ENCODE measurements at regions not wholly inside any gene's neighbourhood (a gene's known extent, or its start where the extent isn't known, plus 50 kb on each side); places are given as distances from the start of the nearest gene placed in this dataset.

- Histone ChIP-seq H3K36me3 (no peaks in the 10 kb centered on the region), H3K4me1 (no peaks in the 10 kb centered on the region), H3K9me3 (no peaks in the 10 kb centered on the region), H3K27me3 (no peaks in the 10 kb centered on the region), H3K4me3 (ENCODE audit: low read depth, low read length) (no peak overlapping the region)
- TF ChIP-seq CTCF (IDR thresholded peaks at IDR 0.05; ENCODE audit: low read depth, low read length) = no peak
- DNase-seq = no peak
Measured at GRCh38 chr7:68938151-68938550, 660.1 kb upstream of the AUTS2 start.

- DNase-seq = no peak
- no peak for TF ChIP-seq CTCF (IDR thresholded peaks at IDR 0.05; ENCODE audit: low read depth, low read length)
- no peaks in the 10 kb centered on the region for H3K4me1 ChIP-seq
- H3K27me3 ChIP-seq = no peaks in the 10 kb centered on the region
- H3K36me3 ChIP-seq = no peaks in the 10 kb centered on the region
- no peak overlapping the region for H3K4me3 ChIP-seq (ENCODE audit: low read depth, low read length)
- H3K9me3 ChIP-seq = no peaks in the 10 kb centered on the region
Measured at GRCh38 chr7:68943786-68944185, 654.5 kb upstream of the AUTS2 start.

- H3K9me3 ChIP-seq = no peaks in the 10 kb centered on the region
- no peaks in the 10 kb centered on the region for H3K4me1 ChIP-seq
- no peaks in the 10 kb centered on the region for H3K27me3 ChIP-seq
- no peak for TF ChIP-seq CTCF (IDR thresholded peaks at IDR 0.05; ENCODE audit: low read depth, low read length)
- no peak for DNase-seq
- H3K4me3 ChIP-seq (ENCODE audit: low read depth, low read length) = no peak overlapping the region
- H3K36me3 ChIP-seq = no peaks in the 10 kb centered on the region
Measured at GRCh38 chr7:68955656-68956055, 642.6 kb upstream of the AUTS2 start.

- no peak overlapping the region for H3K4me3 ChIP-seq (ENCODE audit: low read depth, low read length)
- no peaks in the 10 kb centered on the region for H3K36me3 ChIP-seq
- H3K4me1 ChIP-seq = no peaks in the 10 kb centered on the region
- TF ChIP-seq CTCF (IDR thresholded peaks at IDR 0.05; ENCODE audit: low read depth, low read length) = no peak
- no peaks in the 10 kb centered on the region for H3K27me3 ChIP-seq
- H3K9me3 ChIP-seq = no peaks in the 10 kb centered on the region; the same call in 1 of the 2 replicates
- no peak for DNase-seq
Measured at GRCh38 chr7:68958571-68958970, 639.7 kb upstream of the AUTS2 start.

GRCh38 chr7:68963552-68963951, 634.7 kb upstream of the AUTS2 start:
- no peak for DNase-seq
- TF ChIP-seq CTCF (IDR thresholded peaks at IDR 0.05; ENCODE audit: low read depth, low read length) = no peak
- no peak overlapping the region for H3K4me3 ChIP-seq (ENCODE audit: low read depth, low read length)
- H3K27me3 ChIP-seq = no peaks in the 10 kb centered on the region
- no peaks in the 10 kb centered on the region for H3K36me3 ChIP-seq
- H3K9me3 ChIP-seq = no peaks in the 10 kb centered on the region; the same call in 1 of the 2 replicates
- 0 out of 2 replicates have a peak, but pooled peaks cover 4% of the 10 kb centered on the region for H3K4me1 ChIP-seq

- Histone ChIP-seq H3K27me3 (no peaks in the 10 kb centered on the region), H3K9me3 (no peaks in the 10 kb centered on the region; the same call in 1 of the 2 replicates), H3K36me3 (no peaks in the 10 kb centered on the region), H3K4me3 (ENCODE audit: low read depth, low read length) (no peak overlapping the region), H3K4me1 (0 out of 2 replicates have a peak, but pooled peaks cover 4% of the 10 kb centered on the region)
- no peak for DNase-seq
- no peak for TF ChIP-seq CTCF (IDR thresholded peaks at IDR 0.05; ENCODE audit: low read depth, low read length)
Measured at GRCh38 chr7:68964060-68964459, 634.2 kb upstream of the AUTS2 start.
